GM23338 (cell line): ENCODE measurements at regions not wholly inside any gene's neighbourhood (a gene's known extent, or its start where the extent isn't known, plus 50 kb on each side); places are given as distances from the start of the nearest gene placed in this dataset.

Source experiments
- ATAC-seq: fragments of 200-7000 bp; cut with Tn5 transposase; 3 replicates; pipeline ENCODE4 v1.9.1; 2020
- DNase-seq: peaks from one replicate; pipeline ENCODE4 v3.0.0-alpha.2; 2015; ENCODE audit warnings: low spot score
- H2AFZ ChIP-seq: fragments of 200-600 bp; sonication (generic); 2 replicates; pipeline ENCODE4 v1.8.0; 2016; ENCODE audit warnings: antibody characterized with exemption, mild to moderate bottlenecking, moderate library complexity
- H3F3A ChIP-seq: fragments of 200-600 bp; sonication (generic); replicated peaks from 2 replicates; pipeline ENCODE4 v1.8.0; 2017; ENCODE audit warnings: antibody characterized with exemption, mixed run types, low read depth
- H3K27ac ChIP-seq: fragments of 200-600 bp; sonication (generic); 2 replicates; pipeline ENCODE4 v1.6.1; 2016; ENCODE audit warnings: low read depth
- H3K27me3 ChIP-seq: fragments of 200-600 bp; sonication (generic); 2 replicates; pipeline ENCODE4 v1.8.0; 2016; ENCODE audit warnings: mild to moderate bottlenecking, mixed run types, moderate library complexity; ENCODE audit not compliant: insufficient read depth
- H3K36me3 ChIP-seq: fragments of 200-600 bp; sonication (generic); 2 replicates; pipeline ENCODE4 v1.8.0; 2016; ENCODE audit warnings: mild to moderate bottlenecking; ENCODE audit not compliant: insufficient read depth
- H3K4me1 ChIP-seq: fragments of 200-600 bp; sonication (generic); 2 replicates; pipeline ENCODE4 v1.8.0; 2016; ENCODE audit warnings: mild to moderate bottlenecking, moderate library complexity; ENCODE audit not compliant: insufficient read depth
- H3K4me2 ChIP-seq: fragments of 200-600 bp; sonication (generic); 2 replicates; pipeline ENCODE4 v1.7.1; 2017; ENCODE audit warnings: mixed run types
- H3K4me3 ChIP-seq: fragments of 200-600 bp; sonication (generic); 2 replicates; pipeline ENCODE4 v1.6.1; 2016; ENCODE audit warnings: mixed run types
- H3K79me2 ChIP-seq: fragments of 200-600 bp; sonication (generic); replicated peaks from 2 replicates; pipeline ENCODE4 v1.8.0; 2017; ENCODE audit warnings: mild to moderate bottlenecking; ENCODE audit not compliant: insufficient read depth
- H3K9me2 ChIP-seq: fragments of 200-600 bp; sonication (generic); 2 replicates; pipeline ENCODE4 v1.8.0; 2017; ENCODE audit not compliant: insufficient read depth
- H4K20me1 ChIP-seq: fragments of 200-600 bp; sonication (generic); replicated peaks from 2 replicates; pipeline ENCODE4 v1.8.0; 2017; ENCODE audit warnings: mild to moderate bottlenecking; ENCODE audit not compliant: insufficient read depth
- H3K27ac Mint-ChIP-seq: 2 replicates; pipeline ENCODE4 v1.8.0; 2020; ENCODE audit warnings: inconsistent platforms, mild to moderate bottlenecking, moderate library complexity, mixed read lengths
- H3K27me3 Mint-ChIP-seq: 3 replicates; pipeline ENCODE4 v1.8.0; 2022; ENCODE audit warnings: low read depth, mild to moderate bottlenecking, moderate library complexity, mixed read lengths, inconsistent platforms; ENCODE audit not compliant: insufficient read depth, poor library complexity
- H3K36me3 Mint-ChIP-seq: 3 replicates; pipeline ENCODE4 v1.8.0; 2021; ENCODE audit warnings: low read depth, mild to moderate bottlenecking, inconsistent platforms, moderate library complexity, mixed read lengths
- H3K4me1 Mint-ChIP-seq: 3 replicates; pipeline ENCODE4 v1.8.0; 2020; ENCODE audit warnings: mild to moderate bottlenecking, inconsistent platforms, mixed read lengths
- H3K4me3 Mint-ChIP-seq: 3 replicates; pipeline ENCODE4 v1.8.0; 2021; ENCODE audit warnings: moderate library complexity, mild to moderate bottlenecking, inconsistent platforms, mixed read lengths
- H3K9me3 Mint-ChIP-seq: 3 replicates; pipeline ENCODE4 v1.8.0; 2020; ENCODE audit warnings: moderate library complexity, mild to moderate bottlenecking, inconsistent platforms, mixed read lengths
- CREB1 ChIP-seq: fragments of 250-450 bp; sonication (Bioruptor Pico); IDR thresholded peaks from 2 replicates; pipeline ENCODE4 v1.5.0; 2020; ENCODE audit warnings: low read depth, mild to moderate bottlenecking, moderate library complexity
- CTCF ChIP-seq, 2 experiments: fragments of 200-600 bp in 1 of 2; sonication (generic) in 1 of 2; conservative IDR thresholded peaks; 2 replicates each; pipeline versions ENCODE4 v1.5.1 to v1.6.1; 2016 to 2017; ENCODE audit warnings: antibody characterized with exemption in 2 of 2, low read depth in 2 of 2, mild to moderate bottlenecking in 2 of 2, moderate library complexity in 1 of 2
- ETS1 ChIP-seq: IDR thresholded peaks from 2 replicates; pipeline ENCODE4 v1.6.1; 2016; ENCODE audit warnings: antibody characterized with exemption
- EZH2 ChIP-seq: fragments of 200-600 bp; sonication (generic); IDR thresholded peaks from one replicate; pipeline ENCODE4 v1.8.0; 2017; ENCODE audit warnings: antibody characterized with exemption, mild to moderate bottlenecking, low read depth; ENCODE audit not compliant: unreplicated experiment
- EZH2phosphoT487 ChIP-seq: fragments of 200-600 bp; sonication (generic); IDR thresholded peaks from one replicate; pipeline ENCODE4 v1.8.1; 2018; ENCODE audit warnings: antibody characterized with exemption; ENCODE audit not compliant: unreplicated experiment
- JUNB ChIP-seq: IDR thresholded peaks from one replicate; pipeline ENCODE4 v1.6.1; 2016; ENCODE audit warnings: antibody characterized with exemption; ENCODE audit not compliant: unreplicated experiment
- NANOG ChIP-seq: IDR thresholded peaks from 2 replicates; pipeline ENCODE4 v1.6.1; 2016; ENCODE audit warnings: antibody characterized with exemption, borderline replicate concordance
- POLR2AphosphoS5 ChIP-seq: IDR thresholded peaks from 2 replicates; pipeline ENCODE4 v1.6.1; 2016; ENCODE audit warnings: antibody characterized with exemption, low read depth
- REST ChIP-seq: IDR thresholded peaks from one replicate; pipeline ENCODE4 v1.6.1; 2018; ENCODE audit warnings: antibody characterized with exemption; ENCODE audit not compliant: unreplicated experiment
- STAT1 ChIP-seq: IDR thresholded peaks from one replicate; pipeline ENCODE4 v1.6.1; 2016; ENCODE audit warnings: antibody characterized with exemption; ENCODE audit not compliant: unreplicated experiment
- ZNF331 ChIP-seq: fragments of 250-450 bp; sonication (Bioruptor Pico); IDR thresholded peaks from 2 replicates; pipeline ENCODE4 v1.5.0; 2020; ENCODE audit warnings: low read depth, mild to moderate bottlenecking, moderate library complexity
- TF ChIP-seq, protein P1 (sequence below): fragments of 250-450 bp; sonication (Bioruptor Pico); IDR thresholded peaks from 2 replicates; pipeline ENCODE4 v1.5.0; 2020; ENCODE audit warnings: mild to moderate bottlenecking, moderate library complexity

- no peaks in the 10 kb centered on the region for H3K36me3 ChIP-seq
- no peak overlapping the region for H3K27ac ChIP-seq
- H3K27me3 ChIP-seq, result no peaks in the 10 kb centered on the region
- Mint-ChIP-seq H3K4me1 (peaks cover 3% of the 10 kb centered on the region; the same call in 1 of the 3 replicates), H3K27me3 (peaks cover 5% of the 10 kb centered on the region), H3K9me3 (no peaks in the 10 kb centered on the region), H3K27ac (no peak overlapping the region), H3K4me3 (no peak overlapping the region), H3K36me3 (no peaks in the 10 kb centered on the region)
- H3K79me2 ChIP-seq, result no peaks in the 10 kb centered on the region
- H4K20me1 ChIP-seq, result no peaks in the 10 kb centered on the region
- H3K4me1 ChIP-seq, result no peaks in the 10 kb centered on the region
- no peaks in the 10 kb centered on the region for H3F3A ChIP-seq
- H2AFZ ChIP-seq, result no peak overlapping the region
- no peak overlapping the region for H3K4me2 ChIP-seq
- TF ChIP-seq CTCF (conservative IDR thresholded peaks at IDR 0.05; ENCODE audit: low read depth in 2 of 2), result no peak
- no peak for TF ChIP-seq POLR2AphosphoS5
- TF ChIP-seq ETS1, result no peak
- TF ChIP-seq REST, result no peak
- TF ChIP-seq NANOG, result no peak
- no peak for TF ChIP-seq EZH2phosphoT487
- TF ChIP-seq STAT1, result no peak
- TF ChIP-seq, protein P1, sequence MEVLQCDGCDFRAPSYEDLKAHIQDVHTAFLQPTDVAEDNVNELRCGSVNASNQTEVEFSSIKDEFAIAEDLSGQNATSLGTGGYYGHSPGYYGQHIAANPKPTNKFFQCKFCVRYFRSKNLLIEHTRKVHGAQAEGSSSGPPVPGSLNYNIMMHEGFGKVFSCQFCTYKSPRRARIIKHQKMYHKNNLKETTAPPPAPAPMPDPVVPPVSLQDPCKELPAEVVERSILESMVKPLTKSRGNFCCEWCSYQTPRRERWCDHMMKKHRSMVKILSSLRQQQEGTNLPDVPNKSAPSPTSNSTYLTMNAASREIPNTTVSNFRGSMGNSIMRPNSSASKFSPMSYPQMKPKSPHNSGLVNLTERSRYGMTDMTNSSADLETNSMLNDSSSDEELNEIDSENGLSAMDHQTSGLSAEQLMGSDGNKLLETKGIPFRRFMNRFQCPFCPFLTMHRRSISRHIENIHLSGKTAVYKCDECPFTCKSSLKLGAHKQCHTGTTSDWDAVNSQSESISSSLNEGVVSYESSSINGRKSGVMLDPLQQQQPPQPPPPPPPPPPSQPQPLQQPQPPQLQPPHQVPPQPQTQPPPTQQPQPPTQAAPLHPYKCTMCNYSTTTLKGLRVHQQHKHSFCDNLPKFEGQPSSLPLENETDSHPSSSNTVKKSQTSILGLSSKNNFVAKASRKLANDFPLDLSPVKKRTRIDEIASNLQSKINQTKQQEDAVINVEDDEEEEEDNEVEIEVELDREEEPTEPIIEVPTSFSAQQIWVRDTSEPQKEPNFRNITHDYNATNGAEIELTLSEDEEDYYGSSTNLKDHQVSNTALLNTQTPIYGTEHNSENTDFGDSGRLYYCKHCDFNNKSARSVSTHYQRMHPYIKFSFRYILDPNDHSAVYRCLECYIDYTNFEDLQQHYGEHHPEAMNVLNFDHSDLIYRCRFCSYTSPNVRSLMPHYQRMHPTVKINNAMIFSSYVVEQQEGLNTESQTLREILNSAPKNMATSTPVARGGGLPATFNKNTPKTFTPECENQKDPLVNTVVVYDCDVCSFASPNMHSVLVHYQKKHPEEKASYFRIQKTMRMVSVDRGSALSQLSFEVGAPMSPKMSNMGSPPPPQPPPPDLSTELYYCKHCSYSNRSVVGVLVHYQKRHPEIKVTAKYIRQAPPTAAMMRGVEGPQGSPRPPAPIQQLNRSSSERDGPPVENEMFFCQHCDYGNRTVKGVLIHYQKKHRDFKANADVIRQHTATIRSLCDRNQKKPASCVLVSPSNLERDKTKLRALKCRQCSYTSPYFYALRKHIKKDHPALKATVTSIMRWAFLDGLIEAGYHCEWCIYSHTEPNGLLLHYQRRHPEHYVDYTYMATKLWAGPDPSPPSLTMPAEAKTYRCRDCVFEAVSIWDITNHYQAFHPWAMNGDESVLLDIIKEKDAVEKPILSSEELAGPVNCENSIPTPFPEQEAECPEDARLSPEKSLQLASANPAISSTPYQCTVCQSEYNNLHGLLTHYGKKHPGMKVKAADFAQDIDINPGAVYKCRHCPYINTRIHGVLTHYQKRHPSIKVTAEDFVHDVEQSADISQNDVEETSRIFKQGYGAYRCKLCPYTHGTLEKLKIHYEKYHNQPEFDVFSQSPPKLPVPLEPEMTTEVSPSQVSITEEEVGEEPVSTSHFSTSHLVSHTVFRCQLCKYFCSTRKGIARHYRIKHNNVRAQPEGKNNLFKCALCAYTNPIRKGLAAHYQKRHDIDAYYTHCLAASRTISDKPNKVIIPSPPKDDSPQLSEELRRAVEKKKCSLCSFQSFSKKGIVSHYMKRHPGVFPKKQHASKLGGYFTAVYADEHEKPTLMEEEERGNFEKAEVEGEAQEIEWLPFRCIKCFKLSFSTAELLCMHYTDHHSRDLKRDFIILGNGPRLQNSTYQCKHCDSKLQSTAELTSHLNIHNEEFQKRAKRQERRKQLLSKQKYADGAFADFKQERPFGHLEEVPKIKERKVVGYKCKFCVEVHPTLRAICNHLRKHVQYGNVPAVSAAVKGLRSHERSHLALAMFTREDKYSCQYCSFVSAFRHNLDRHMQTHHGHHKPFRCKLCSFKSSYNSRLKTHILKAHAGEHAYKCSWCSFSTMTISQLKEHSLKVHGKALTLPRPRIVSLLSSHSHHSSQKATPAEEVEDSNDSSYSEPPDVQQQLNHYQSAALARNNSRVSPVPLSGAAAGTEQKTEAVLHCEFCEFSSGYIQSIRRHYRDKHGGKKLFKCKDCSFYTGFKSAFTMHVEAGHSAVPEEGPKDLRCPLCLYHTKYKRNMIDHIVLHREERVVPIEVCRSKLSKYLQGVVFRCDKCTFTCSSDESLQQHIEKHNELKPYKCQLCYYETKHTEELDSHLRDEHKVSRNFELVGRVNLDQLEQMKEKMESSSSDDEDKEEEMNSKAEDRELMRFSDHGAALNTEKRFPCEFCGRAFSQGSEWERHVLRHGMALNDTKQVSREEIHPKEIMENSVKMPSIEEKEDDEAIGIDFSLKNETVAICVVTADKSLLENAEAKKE (CRISPR knock-in tag), result no peak
- no peak for TF ChIP-seq ZNF331 (CRISPR knock-in tag)
- no peak for TF ChIP-seq CREB1
- TF ChIP-seq JUNB, result no peak
- TF ChIP-seq EZH2, result no peak
- no peaks in the 10 kb centered on the region for H3K9me2 ChIP-seq
- DNase-seq, result no peak
- H3K4me3 ChIP-seq, result no peak overlapping the region
- ATAC-seq, result no peak
These were observed 137.2 kb downstream of the ACKR3 start for GRCh38 chr2:236706803-236707202.
